Skin of body (tissue), 1 donor: ENCODE measurements at regions not wholly inside any gene's neighbourhood (a gene's known extent, or its start where the extent isn't known, plus 50 kb on each side); places are given as distances from the start of the nearest gene placed in this dataset.
"Not testable (repeated sequence)": the region's sequence is repeated elsewhere in the genome, so short reads cannot be mapped to it uniquely, and the experiment has no call there.

Experiments
- DNase-seq: peaks from one replicate; lab custom pipeline; 2025; lab: John Stamatoyannopoulos, UW

DNA sequence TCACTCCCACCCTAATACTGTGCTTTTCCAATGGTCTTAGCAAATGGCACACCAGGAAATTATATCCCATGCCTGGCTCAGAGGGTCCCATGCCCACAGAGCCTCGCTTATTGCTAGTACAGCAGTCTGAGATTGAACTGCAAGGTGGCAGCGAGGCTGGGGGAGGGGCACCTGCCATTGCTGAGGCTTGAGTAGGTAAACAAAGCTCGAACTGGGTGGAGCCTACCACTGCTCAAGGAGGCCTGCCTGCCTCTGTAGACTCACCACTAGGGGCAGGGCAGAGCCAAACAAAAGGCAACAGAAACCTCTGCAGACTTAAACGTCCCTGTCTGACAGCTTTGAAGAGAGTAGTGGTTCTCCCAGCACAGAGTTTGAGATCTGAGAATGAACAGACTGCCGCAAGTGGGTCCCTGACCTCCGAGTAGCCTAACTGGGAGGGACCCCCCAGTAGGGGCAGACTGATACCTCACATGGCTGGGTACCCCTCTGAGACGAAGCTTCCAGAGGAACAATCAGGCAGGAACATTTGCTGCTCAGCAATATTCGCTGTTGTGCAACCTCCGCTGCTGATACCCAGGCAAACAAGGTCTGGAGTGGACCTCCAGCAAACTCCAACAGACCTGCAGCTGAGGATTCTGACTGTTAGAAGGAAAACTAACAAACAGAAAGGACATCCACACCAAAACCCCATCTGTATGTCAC is 150.7 kb upstream of the FOXA2 start:
- not testable (repeated sequence) for DNase-seq

DNA sequence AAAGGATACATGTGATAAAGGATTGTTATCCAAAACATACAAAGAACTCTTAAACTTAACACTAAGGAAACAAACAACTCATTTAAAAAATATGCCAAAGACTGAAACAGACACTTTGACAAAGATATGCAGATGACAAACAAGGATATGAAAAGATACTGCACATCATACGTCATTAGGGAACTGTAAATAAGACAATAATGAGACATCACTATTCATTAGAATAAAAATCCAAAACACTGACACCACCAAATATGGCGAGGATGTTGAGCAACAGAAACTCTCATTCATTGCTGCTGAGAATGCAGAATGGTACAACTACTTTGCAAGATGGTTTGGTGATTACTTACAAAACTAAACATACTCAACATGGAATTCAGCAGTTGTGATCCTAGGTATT is 156.5 kb upstream of the FOXA2 start:
- DNase-seq, result no peak

DNA sequence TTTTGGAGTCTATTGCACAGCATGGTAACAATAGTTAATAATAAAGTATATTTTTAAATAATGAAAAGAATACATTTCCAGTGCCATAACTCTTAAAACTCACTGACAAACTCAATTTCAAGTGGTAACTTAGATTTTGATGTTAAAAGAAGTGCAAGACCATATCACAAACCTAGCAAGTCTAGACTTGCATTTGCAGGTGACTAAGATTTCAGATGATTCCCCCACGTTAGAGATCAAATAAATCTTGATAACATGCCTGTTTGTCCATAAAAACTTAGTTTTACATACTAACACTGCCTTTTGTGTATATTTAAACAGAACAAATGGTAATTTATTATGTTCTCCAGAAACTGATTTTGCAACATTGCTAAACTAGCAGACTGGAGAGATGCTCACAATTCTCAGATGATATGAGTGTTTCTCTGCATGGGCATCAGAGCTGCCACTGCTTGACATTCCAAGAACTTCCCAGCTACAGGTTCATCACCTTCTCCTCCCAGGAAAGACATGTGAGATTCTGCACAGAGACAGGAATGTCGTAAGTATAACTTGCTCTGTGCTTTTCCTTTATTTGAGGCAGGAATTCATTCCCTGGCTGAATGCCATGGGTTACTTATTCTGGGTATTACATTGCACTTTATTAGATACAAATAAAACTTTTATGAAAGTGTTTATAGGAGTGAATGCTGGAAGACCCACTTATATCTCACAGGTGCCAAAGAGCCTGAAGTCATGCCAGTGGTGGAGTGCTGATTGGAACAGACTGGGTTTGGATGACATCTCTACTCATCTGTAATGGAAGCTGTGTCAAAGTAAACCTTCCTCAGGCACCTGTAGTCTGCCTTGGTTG is 160.2 kb upstream of the FOXA2 start:
- DNase-seq, result no peak

DNA sequence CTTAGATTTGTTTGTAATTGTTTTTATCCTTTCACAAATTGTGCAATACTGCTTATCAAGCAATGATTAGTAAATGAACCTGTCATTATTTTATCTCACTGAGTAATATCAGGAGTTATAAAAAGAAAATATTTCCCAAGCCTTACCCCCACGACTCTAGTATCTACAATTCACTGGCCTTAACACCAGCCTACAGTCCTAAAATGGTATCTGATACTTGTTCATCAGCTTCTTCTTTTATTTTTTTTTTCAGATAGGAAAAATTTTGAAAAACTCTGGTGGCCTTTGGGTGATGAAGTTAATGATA is 160.8 kb upstream of the FOXA2 start:
- DNase-seq, result no peak

DNA sequence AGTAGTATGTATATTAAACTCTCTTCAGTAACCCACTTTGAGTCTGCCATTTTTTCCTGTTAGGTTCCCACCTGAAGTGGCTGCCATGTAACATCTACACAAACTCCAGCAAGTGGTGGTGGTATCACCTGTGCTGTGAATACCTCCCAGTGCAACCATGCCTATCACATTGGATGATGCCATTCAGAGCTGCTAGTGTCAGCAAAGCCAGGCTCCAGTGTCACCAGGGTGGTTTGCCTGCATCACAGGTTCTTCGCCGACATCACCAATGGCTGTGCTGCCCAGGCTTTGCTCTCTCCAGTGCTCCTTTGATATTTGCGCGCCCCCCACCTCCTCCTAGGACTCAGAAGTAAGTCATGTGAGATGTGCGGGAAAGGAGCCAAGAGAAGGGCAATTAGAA is 162.6 kb upstream of the FOXA2 start:
- no peak for DNase-seq

DNA sequence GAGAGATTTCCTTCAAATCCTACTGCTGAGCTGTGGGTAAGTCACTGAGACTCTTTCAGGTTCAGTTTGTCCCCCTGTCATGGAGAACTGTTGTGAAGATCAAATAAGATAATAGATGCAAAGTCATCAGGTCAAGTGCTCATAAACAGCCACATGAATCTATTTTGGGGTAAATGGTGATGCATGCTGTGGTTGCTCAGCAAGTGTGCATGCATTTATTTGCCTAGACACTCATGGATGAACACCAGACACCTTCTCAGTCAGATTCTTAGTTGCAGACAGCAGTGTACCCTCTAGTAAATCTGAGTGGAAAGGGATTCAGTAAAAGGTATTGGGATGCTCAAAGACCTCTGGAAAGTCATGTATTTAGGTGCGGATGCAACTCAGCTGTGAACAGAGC is 168.0 kb upstream of the FOXA2 start:
- no peak for DNase-seq

DNA sequence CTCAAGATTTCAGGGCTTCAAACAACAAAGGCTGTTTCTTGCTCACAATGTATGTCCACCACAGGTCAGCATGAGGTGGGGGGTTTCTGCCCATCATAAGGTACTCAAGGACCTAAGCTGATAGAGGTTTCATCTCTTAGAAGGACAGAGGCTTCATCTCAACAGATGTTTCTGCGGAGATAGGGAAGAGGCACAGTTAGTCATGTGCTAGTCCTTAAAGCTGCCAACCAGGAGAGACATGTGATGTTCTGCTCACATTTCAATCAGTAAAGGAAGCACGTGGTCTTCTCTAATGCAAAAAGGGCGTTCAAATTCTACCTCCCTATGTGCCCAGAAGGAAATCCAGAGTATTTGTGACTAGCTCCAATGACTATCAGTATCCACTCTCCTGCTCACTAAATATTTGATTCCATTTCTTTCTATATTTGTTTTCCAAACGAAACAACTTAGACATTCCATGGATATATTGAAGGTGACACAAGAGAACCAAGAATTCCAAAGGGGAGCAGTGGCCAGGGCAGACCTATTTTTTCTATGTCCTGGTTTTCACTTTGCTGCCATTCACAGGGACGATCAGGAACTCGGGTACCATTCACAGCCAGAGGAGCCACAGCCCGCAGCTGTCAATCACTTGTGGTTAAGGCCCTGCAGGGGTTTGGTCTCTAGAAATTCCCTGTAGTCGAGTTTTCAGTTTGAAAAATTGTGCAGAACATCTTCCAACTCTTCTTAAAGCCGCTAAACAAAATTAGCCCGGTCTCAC is 173.2 kb upstream of the FOXA2 start:
- DNase-seq, result no peak

DNA sequence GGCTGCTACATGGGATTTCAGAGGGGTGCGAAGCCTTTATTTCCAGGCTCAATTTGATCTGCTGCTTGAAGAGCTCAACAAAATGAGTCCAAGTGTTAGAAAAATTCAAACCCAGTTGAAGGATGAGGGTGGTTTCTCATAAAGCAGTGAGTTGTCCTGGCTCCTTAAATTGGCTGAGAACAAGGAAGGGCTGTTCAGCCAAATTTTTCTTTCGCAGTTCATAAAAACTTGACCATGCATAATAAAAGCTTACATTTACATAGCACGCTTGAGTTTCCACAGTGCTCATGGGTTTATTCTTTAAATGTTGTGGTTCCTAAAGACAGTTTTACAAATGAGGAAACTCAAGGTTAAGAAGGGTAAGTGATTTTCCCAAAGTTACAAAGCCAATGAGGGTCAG is 174.4 kb upstream of the FOXA2 start:
- DNase-seq, result no peak

DNA sequence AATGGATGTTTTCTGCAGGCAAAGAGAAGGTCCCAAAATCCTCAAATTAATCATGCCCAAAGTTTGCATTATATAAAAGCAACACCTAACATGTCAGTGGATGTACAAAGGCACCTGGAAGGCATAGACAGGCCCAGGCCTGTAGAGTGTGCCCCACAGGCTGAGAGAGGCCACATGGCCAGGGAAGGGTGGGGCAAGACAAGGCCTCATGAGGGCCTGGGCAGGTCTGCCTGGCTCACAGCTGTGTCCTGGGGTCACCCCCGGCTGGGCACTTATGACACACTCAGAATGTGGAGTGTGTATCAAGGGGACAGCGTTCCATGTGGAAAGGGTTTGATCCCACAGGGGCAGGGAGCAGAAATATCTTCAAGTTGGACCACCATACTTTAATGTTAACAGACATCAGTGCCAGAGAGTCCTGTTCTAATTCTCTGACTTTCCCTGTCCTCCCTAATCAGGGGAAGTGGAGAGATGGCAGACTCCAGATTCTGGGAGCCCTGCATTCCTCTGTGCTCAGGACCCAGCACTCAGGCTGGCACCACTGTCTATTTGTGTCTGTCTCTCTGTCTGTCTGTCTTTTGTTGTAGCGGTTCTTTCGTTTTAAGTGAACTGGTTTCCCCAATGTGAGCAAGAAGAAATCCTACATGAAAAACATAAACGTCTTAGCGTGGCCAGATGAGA is 178.3 kb upstream of the FOXA2 start:
- DNase-seq, result no peak

DNA sequence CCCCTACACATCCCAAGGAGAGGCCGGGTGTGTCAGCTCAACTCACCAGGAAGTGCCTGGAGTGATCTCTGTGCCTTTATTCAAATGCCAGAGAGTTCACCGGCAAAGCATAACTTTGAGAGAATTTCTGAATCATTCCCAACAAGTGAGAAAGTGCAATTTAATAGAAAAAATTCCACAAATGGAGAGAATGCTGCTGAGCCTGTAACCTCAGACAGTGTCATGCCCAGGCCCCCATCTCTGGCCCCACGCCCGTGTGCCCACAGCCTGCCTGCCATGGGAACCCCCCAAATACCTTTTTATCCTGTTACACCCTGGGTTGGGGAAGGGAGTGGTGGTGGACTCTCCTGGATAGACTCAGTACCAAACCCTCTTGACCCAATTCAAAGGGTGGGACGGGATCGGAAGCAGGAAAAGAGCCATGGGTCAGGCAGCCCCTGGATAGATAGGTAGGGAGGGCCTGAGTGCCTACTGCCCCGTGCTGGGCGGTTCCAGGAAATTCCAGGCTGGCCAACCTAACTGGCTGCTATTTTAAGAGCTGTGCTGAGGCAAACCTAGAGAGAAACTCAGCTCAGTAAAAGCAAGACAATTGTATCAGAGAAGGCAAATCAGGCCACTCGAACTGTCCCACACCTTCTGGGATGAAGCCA is 179.0 kb upstream of the FOXA2 start:
- no peak for DNase-seq

DNA sequence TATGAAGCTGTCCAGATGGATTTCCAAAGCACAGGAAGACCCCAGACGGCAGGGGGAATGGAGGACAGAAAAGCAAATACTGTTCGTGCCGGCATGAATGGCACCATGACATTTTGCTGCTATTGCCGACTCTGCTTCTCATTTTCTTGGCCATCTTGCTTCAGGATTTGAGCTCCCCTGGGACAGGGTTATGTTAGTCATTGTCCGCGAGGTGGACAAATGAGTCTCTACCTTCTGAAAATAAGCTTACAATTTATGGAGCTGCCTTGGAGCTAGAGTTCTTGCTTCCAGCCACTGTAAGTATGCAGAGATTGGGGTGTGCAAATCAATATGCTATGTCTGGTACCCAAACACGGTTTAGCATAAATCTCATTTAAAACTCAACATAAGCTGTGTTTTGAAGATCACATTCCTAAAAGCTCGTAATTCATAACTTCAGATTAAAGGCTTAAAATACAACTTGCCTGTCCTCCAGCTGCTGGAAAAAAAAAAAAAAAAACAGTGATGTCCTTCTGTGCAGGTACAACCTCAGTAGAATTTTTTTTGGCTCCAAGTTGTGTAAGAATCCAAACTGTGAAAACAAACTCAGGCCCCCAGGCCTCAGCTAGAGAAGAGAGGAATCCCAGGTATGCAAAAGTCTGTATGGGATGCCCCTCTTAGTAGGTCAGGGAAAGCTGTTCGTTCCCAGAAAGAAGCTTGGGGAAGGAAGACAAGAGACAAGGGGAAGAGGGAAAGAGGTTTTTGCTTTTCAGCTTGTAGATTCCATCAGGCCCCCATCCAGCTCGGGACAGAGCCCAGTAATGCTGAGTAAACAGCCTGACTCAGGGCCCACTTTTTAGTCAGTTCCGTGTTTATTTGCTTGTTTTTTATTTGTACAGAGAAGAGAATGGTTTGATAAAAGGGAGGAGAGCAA is 184.2 kb upstream of the FOXA2 start:
- DNase-seq, result no peak

DNA sequence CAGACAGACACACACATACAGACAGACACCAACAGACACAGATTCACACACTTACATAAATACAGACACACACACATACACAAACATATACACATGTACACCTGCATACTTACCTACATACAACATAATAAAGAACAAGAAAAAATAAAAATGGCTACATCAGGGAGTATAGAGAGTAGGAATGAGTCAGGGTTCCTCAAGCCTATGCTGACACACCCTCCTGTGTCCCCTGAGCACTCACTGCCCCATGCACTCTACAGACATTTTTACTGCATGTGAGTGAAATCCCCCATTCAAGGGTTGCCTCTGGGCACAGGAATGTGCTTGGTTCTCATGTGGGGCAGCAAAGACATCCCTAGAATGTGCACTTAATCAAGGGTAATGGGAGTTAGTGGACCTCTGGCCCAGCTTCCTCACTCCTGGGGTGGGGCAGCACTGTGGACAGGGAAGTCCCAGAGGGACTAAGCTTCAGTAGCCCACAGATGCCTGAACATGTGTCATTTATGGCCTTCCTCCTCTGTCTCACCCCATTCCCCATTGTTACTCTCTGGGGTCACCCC is 185.9 kb upstream of the FOXA2 start:
- DNase-seq, result no peak

DNA sequence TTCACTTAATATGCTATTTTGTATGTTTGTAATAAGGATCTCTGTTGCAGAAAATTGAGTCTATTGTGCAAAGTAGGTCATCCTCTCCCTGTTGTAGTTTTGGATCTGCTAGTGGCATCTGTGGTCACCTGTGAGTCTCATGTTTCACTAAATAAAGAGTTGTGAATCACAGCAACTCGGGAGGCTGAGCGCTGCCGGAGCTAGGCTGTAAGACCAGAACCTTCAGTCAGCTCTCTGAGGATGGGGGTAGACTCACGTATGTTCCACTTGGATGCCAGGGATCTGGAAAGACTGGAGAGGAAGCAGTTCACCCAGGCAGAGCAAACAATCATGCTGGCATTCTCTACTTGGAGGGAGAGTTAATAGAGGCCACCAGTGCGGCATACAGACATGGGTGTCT is 187.3 kb upstream of the FOXA2 start:
- DNase-seq, result no peak

DNA sequence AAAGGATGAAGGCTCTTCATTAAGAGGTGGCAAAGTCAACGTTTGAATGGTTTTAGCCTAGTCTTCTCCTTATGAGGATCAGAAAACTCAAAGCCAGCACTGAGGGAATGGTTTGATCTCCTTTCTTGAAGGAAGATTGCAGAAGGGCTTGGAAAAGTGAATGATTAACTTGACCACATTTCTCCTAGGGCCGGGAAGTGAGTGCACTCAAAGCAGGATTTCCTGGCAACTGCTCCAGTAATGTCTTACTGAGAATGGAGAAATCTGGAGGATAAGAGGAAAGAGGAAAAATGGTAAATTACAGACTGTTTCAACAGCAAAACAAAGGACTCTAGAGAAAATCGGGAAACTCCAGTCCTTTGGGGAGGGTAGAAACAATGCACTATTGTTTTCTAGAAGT is 189.0 kb upstream of the FOXA2 start:
- no peak for DNase-seq

DNA sequence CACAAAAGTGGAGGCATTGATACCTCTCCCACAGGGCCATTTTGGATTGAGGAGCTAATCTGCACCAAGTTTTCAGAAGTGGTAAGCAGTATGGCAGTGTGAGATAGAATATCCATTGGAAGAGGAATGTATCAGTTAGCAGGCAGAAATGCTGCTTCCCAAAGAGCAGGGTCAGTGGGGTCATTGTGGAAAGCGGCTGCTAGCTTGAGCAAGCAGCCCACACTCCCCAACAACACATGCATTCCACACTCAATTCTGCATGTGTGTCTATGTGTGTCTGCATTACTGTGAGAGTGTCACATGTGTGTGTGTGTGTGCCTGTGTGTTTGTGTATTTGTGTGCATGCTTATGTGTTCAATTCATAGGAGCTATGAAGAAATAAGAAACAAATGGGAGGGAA is 190.9 kb upstream of the FOXA2 start:
- DNase-seq, result no peak

DNA sequence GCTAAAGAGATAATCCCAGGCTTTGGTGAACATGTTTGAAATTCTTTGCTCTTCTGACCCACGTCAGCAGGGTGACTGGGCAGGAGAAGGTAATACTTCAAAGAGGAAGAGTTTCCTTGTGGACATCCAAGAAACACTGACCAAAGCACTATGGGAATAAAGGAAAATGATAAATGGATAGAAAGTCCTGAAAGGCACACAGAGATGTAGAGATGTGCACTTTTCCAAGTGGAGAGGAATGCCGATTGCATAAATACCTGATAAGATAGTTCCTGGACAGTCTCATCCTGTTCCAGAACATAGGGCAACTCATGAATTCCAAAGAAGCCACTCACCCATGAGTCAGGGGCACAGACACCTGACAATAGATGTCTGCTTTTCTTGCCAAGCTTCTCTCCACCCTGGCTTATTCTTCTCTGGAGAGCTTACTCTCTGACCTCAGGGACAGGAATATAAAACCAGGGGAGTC is 191.3 kb upstream of the FOXA2 start:
- no peak for DNase-seq

DNA sequence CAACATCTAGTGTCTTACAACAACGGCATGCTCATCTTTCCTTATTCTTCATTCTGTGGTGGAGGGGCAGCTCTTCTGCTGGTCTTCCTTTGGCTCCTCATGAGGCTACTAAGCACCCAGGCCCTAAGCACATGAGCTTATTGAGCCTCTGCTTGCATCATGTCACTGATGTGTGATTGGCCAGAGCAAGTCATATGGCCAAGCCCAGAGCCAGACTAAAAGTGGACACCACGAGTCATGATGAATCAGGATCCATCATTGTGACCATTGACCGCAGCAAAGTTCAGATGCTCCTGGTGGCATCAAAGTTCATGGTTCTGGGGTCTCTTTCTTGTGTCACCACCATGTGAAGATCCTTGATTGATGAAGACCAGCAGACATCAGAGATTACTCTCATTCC is 192.0 kb upstream of the FOXA2 start:
- no peak for DNase-seq

DNA sequence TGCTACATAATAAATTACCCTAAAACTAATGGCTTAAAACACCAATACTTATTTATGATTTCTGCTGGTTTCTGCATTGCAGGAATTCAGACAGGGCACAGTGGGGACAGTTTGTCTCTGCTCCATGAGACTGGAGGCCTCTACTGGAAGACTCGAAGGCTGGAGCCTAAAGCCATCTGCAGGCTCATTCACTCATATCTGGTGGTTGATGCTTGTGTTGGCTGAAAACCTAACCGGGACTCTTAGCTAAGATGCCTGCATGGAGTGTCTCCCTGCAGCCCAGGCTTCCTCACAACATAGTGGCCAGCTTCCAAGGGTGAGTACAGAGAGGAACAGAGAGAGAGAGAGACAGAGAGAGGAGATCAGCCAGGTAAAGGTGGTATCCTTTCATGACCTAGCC is 195.5 kb upstream of the FOXA2 start:
- DNase-seq, result no peak

DNA sequence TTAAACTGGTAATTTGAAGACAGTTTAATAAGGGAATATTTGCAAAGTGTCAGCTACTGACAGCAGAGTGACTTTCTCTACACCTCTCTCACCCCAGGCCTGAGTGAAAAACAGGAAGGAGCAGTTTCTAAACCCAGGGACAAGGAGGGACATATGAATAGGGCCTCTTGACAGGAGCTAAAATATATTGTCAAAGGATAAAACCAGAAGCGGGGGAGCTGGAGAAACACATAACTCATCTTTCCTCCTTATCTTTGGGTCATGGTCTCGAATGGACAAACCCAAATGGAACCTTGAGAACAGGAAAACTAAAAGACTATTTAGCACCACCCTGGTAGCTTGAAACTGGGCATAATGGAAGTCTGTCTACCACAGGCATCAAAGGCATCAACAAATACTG is 197.5 kb upstream of the FOXA2 start:
- DNase-seq, result no peak

DNA sequence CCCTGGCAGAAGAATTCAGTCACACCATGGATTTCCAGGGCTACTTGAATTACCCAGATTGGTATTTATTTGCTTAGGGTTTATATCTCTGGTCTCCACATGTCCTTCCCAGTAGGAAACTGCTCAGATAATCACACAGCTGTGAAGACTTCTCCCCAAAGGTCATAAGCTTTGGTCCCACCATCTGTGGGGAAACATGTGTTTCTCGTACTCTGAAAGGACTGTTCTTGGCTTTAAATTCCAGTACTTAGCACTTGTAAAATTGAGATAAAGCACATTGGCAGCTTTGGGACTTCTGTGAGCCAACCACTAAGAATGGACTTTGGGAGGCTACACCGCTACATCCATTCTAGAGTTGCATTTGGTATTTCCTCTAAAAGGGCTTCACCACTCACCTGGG is 205.3 kb upstream of the FOXA2 start:
- peak; percentile 44 for DNase-seq
